SU-DHL-6 (cell line): ENCODE measurements at regions not wholly inside any gene's neighbourhood (a gene's known extent, or its start where the extent isn't known, plus 50 kb on each side); places are given as distances from the start of the nearest gene placed in this dataset.
"Not testable (repeated sequence)": the region's sequence is repeated elsewhere in the genome, so short reads cannot be mapped to it uniquely, and the experiment has no call there.

Experiments
- H2AFZ ChIP-seq: fragments of 200-600 bp; sonication (generic); 2 replicates; pipeline ENCODE4 v1.6.1; 2014; ENCODE audit warnings: low read depth, mild to moderate bottlenecking, moderate library complexity, mixed read lengths, antibody characterized with exemption, low read length; ENCODE audit not compliant: severe bottlenecking
- H3F3A ChIP-seq: fragments of 200-600 bp; shearing (Covaris generic); 2 replicates; pipeline ENCODE4 v1.6.0; 2016; ENCODE audit warnings: antibody characterized with exemption, mild to moderate bottlenecking; ENCODE audit not compliant: insufficient read depth
- H3K27ac ChIP-seq: fragments of 200-600 bp; sonication (generic); 2 replicates; pipeline ENCODE4 v1.5.1; 2016; ENCODE audit warnings: low read depth, mild to moderate bottlenecking, low read length, moderate library complexity, mixed read lengths
- H3K27me3 ChIP-seq: fragments of 200-600 bp; sonication (generic), shearing (Covaris generic); 2 replicates; pipeline ENCODE4 v1.6.0; 2014; ENCODE audit warnings: mild to moderate bottlenecking, low read length
- H3K36me3 ChIP-seq: fragments of 200-600 bp; sonication (generic); 2 replicates; pipeline ENCODE4 v1.6.1; 2014; ENCODE audit warnings: mild to moderate bottlenecking, low read length, mixed read lengths
- H3K4me2 ChIP-seq: fragments of 300-600, 200-600 bp; shearing (Covaris generic), sonication (generic); 2 replicates; pipeline ENCODE4 v1.6.0; 2014; ENCODE audit warnings: low read length, low read depth, mild to moderate bottlenecking; ENCODE audit not compliant: poor library complexity, severe bottlenecking
- H3K4me3 ChIP-seq: fragments of 200-600 bp; sonication (generic); 2 replicates; pipeline ENCODE4 v1.5.1; 2014; ENCODE audit warnings: antibody characterized with exemption, low read length, mild to moderate bottlenecking, mixed read lengths; ENCODE audit not compliant: insufficient read depth, poor library complexity, severe bottlenecking
- H3K79me2 ChIP-seq: fragments of 200-600 bp; sonication (generic); 2 replicates; pipeline ENCODE4 v1.6.1; 2014; ENCODE audit warnings: mild to moderate bottlenecking, low read length, moderate library complexity; ENCODE audit not compliant: insufficient read depth
- H3K9ac ChIP-seq: fragments of 200-600 bp; sonication (generic); 2 replicates; pipeline ENCODE4 v1.7.0; 2014; ENCODE audit warnings: mild to moderate bottlenecking, low read length
- H3K9me2 ChIP-seq: fragments of 200-600 bp; sonication (generic); replicated peaks from 2 replicates; pipeline ENCODE4 v1.6.1; 2014; ENCODE audit warnings: low read length; ENCODE audit not compliant: insufficient read depth
- H3K9me3 ChIP-seq: fragments of 200-600 bp; sonication (generic); 2 replicates; pipeline ENCODE4 v1.6.1; 2014; ENCODE audit warnings: low read length, mixed read lengths; ENCODE audit not compliant: insufficient read depth
- H4K20me1 ChIP-seq: fragments of 200-600 bp; sonication (generic); 2 replicates; pipeline ENCODE4 v1.6.1; 2014; ENCODE audit warnings: low read depth, mild to moderate bottlenecking, antibody characterized with exemption, low read length, moderate library complexity, mixed read lengths
- EZH2phosphoT487 ChIP-seq: fragments of 200-600 bp; sonication (generic), shearing (Covaris generic); conservative IDR thresholded peaks from 2 replicates; pipeline ENCODE4 v1.6.1; 2018; ENCODE audit warnings: mild to moderate bottlenecking, antibody characterized with exemption, low read length, moderate library complexity, mixed read lengths
- TF ChIP-seq, protein P1 (sequence below): fragments of 200-600 bp; sonication (generic); IDR thresholded peaks from one replicate; pipeline ENCODE4 v1.5.1; 2017; ENCODE audit warnings: antibody characterized with exemption, mild to moderate bottlenecking, low read length, moderate library complexity; ENCODE audit not compliant: insufficient read depth, poor library complexity, severe bottlenecking

DNA sequence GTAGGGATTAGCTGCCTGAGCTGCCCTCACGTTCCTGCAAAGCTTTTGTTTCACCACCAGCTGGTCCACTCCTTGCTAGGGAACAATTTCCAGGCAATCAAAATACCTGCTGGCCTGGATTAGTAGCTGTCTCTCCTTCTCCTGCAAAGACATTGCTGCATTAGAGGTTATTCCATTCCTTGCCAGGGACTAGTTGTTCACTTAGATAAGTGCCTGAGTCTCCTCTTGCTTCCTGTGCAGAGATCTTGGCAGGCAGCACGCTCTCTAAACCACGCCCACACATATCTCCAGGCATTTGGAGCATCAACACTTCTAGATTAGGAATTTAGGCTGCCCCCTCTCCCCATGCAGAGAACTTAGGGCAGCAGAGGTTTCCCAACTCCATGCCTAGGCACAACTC is 150.4 kb upstream of the SMIM30 start:
- no peak overlapping the region for H3K9ac ChIP-seq
- H3K4me2 ChIP-seq, result no peak overlapping the region
- H3K9me3 ChIP-seq, result no peaks in the 10 kb centered on the region; the same call in 1 of the 2 replicates
- H3K27ac ChIP-seq, result no peak overlapping the region
- H2AFZ ChIP-seq, result no peak overlapping the region
- TF ChIP-seq, protein P1, sequence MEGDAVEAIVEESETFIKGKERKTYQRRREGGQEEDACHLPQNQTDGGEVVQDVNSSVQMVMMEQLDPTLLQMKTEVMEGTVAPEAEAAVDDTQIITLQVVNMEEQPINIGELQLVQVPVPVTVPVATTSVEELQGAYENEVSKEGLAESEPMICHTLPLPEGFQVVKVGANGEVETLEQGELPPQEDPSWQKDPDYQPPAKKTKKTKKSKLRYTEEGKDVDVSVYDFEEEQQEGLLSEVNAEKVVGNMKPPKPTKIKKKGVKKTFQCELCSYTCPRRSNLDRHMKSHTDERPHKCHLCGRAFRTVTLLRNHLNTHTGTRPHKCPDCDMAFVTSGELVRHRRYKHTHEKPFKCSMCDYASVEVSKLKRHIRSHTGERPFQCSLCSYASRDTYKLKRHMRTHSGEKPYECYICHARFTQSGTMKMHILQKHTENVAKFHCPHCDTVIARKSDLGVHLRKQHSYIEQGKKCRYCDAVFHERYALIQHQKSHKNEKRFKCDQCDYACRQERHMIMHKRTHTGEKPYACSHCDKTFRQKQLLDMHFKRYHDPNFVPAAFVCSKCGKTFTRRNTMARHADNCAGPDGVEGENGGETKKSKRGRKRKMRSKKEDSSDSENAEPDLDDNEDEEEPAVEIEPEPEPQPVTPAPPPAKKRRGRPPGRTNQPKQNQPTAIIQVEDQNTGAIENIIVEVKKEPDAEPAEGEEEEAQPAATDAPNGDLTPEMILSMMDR, result no peak
- TF ChIP-seq EZH2phosphoT487, result no peak
- H3F3A ChIP-seq, result no peaks in the 10 kb centered on the region
- H3K36me3 ChIP-seq, result no peaks in the 10 kb centered on the region
- no peaks in the 10 kb centered on the region for H3K79me2 ChIP-seq
- no peaks in the 10 kb centered on the region for H3K9me2 ChIP-seq
- H3K4me3 ChIP-seq, result no peak overlapping the region
- no peaks in the 10 kb centered on the region for H4K20me1 ChIP-seq
- no peaks in the 10 kb centered on the region for H3K27me3 ChIP-seq

DNA sequence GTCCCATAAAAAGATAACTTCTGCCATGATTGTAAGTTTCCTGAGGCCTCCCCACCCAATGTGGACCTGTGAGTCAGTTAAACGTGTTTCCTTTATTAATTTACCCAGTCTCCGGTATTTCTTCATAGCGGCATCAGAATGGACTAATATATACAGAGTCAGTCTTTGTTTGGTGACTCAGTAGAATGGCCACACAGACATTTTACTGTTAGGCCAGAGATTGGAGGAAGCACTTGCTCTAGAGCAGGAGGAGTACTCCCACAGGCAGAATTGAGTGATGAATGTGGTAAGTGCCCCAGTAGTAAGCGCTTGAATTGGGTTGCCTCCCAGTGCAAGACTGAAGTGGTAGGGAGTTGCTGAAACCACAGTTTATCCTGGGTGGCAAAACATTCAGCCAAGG is 149.5 kb upstream of the SMIM30 start:
- no peak overlapping the region for H3K27ac ChIP-seq
- H2AFZ ChIP-seq, result no peak overlapping the region
- TF ChIP-seq, protein P1, result no peak
- no peak for TF ChIP-seq EZH2phosphoT487

DNA sequence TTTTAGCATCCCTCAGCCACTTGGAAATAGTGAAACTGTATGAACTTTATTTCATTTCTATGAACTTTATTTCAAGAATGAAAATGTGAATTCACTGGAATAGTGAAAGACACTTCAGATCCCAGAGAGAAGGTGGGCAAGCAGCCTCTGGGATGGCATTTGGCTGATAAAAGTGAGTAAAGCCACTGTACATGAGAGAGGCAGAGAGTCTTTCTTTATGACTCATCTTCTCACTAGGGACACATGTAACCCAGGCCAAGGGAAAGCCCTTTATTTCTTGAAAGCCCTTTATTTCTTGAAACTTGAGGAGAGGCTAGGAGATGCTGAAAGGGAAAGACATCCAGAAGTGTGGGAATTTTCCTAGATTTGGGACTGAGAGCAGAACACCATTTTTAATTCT is 148.9 kb upstream of the SMIM30 start:
- TF ChIP-seq EZH2phosphoT487, result no peak
- TF ChIP-seq, protein P1, result no peak
- Histone ChIP-seq H3K36me3 (no peaks in the 10 kb centered on the region), H2AFZ (no peak overlapping the region), H3F3A (no peaks in the 10 kb centered on the region), H3K9me3 (no peaks in the 10 kb centered on the region; the same call in 1 of the 2 replicates), H3K27me3 (no peaks in the 10 kb centered on the region), H3K9ac (no peak overlapping the region), H3K4me2 (no peak overlapping the region), H3K27ac (no peak overlapping the region), H4K20me1 (no peaks in the 10 kb centered on the region), H3K9me2 (no peaks in the 10 kb centered on the region), H3K4me3 (no peak overlapping the region), H3K79me2 (no peaks in the 10 kb centered on the region)

More for the DNA sequence above, 149.5 kb upstream of the SMIM30 start:
- H3K4me2 ChIP-seq, result no peak overlapping the region
- H3K9ac ChIP-seq, result no peak overlapping the region
- no peaks in the 10 kb centered on the region for H3K36me3 ChIP-seq
- H3K9me3 ChIP-seq, result no peaks in the 10 kb centered on the region; the same call in 1 of the 2 replicates
- H3K9me2 ChIP-seq, result no peaks in the 10 kb centered on the region
- H3K79me2 ChIP-seq, result no peaks in the 10 kb centered on the region
- no peaks in the 10 kb centered on the region for H3F3A ChIP-seq
- no peak overlapping the region for H3K4me3 ChIP-seq
- no peaks in the 10 kb centered on the region for H4K20me1 ChIP-seq
- H3K27me3 ChIP-seq, result no peaks in the 10 kb centered on the region

DNA sequence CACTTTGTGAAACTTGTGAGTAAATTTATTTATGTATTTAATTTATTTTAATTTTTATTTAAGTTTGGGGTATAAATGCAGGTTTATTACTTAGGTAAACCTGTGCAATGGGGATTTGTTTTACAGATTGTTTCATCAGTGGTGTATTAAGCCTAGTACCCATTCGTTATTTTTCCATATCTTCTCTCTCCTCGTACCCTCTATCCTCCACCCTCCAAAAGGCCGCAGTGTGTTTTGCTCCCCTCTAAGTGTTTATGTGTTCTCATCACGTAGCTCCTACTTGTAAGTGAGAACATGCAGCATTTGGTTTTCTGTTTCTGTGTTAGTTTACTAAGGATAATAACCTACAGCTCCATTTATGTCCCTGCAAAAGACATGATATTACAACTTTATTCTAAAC is 145.4 kb upstream of the SMIM30 start:
- H3K4me2 ChIP-seq, result no peak overlapping the region
- H3K9me2 ChIP-seq, result no peaks in the 10 kb centered on the region
- H4K20me1 ChIP-seq, result no peaks in the 10 kb centered on the region
- no peaks in the 10 kb centered on the region for H3K36me3 ChIP-seq
- no peak overlapping the region for H3K4me3 ChIP-seq
- H3K9me3 ChIP-seq, result no peaks in the 10 kb centered on the region; the same call in 1 of the 2 replicates
- no peak overlapping the region for H2AFZ ChIP-seq
- no peaks in the 10 kb centered on the region for H3K27me3 ChIP-seq
- TF ChIP-seq, protein P1, result no peak
- no peak for TF ChIP-seq EZH2phosphoT487
- no peaks in the 10 kb centered on the region for H3K79me2 ChIP-seq
- H3K27ac ChIP-seq, result no peak overlapping the region
- H3F3A ChIP-seq, result no peaks in the 10 kb centered on the region
- H3K9ac ChIP-seq, result no peak overlapping the region

DNA sequence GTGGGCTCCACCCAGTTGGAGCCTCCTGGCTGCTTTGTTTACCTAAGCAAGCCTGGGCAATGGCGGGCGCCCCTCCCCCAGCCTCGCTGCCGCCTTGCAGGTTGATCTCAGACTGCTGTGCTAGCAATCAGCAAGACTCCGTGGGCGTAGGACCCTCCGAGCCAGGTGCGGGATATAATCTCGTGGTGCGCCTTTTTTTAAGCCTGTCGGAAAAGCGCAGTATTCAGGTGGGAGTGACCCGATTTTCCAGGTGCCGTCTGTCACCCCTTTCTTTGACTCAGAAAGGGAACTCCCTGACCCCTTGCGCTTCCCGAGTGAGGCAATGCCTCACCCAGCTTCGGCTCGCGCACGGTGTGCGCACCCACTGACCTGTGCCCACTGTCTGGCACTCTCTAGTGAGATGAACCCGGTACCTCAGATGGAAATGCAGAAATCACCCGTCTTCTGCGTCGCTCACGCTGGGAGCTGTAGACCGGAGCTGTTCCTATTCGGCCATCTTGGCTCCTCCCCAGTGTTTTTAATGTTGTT is 144.9 kb upstream of the SMIM30 start:
- not testable (repeated sequence) for H3K4me3 ChIP-seq, H3K9me3 ChIP-seq, H3K4me2 ChIP-seq, H3K9me2 ChIP-seq, H3K36me3 ChIP-seq, H3K27ac ChIP-seq, H3K27me3 ChIP-seq, H3K9ac ChIP-seq, H4K20me1 ChIP-seq, H3F3A ChIP-seq, H3K79me2 ChIP-seq, H2AFZ ChIP-seq
